ENCODE measurements at regions not wholly inside any gene's neighbourhood (a gene's known extent, or its start where the extent isn't known, plus 50 kb on each side); places are given as distances from the start of the nearest gene placed in this dataset.

DNA sequence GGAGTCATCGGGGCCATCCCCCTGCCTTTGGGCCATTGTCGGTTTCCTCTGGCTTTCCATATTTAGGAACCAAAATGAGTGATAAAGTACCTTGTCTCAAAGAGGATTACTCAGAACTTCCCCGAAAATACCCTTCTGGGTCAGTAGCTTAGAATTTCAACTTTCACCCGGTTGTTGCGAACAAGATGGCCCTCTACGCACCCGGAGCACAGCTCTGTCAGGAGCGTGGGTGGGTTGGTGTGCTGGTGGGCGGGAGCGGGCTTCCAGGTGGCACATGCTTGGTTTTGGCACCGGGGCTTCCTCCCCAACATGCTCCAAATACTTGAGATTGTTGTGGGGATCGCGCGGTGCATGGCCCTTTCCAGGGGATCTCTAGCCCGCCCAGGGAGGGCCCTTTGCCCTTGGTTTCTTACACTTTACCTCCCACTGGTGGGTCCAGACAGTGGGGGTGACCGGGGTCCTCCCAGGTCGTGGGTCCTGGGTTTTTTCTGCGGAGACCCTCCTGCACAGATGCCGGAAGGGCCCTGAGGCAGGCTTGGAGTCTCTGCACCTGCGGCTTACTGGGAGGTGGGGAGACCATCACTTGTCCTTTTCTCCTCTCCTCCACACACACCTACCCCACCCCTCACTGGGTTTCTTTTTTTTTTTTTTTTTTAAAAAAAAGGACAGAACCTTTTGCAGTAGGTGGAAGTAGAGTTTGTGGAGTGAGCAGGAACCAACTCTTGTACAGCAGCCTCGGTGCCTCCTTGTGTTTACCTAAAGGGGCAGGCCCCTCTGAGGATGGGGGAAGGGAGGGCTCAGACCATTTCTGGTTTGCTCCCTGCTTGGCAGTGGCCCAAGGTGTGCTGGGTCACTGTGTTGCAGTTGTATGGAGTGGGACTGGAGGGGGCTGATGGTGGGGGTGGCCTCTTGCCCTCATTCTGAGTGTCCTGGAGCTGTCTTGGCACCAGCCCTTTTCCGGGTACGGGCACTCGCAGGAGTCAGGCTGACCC lies 142.1 kb downstream of the SEC14L1 start:
- TF ChIP-seq, protein P1, sequence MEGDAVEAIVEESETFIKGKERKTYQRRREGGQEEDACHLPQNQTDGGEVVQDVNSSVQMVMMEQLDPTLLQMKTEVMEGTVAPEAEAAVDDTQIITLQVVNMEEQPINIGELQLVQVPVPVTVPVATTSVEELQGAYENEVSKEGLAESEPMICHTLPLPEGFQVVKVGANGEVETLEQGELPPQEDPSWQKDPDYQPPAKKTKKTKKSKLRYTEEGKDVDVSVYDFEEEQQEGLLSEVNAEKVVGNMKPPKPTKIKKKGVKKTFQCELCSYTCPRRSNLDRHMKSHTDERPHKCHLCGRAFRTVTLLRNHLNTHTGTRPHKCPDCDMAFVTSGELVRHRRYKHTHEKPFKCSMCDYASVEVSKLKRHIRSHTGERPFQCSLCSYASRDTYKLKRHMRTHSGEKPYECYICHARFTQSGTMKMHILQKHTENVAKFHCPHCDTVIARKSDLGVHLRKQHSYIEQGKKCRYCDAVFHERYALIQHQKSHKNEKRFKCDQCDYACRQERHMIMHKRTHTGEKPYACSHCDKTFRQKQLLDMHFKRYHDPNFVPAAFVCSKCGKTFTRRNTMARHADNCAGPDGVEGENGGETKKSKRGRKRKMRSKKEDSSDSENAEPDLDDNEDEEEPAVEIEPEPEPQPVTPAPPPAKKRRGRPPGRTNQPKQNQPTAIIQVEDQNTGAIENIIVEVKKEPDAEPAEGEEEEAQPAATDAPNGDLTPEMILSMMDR (conservative IDR thresholded peaks at IDR 0.05; ENCODE audit: low read depth, low read length), result no peak
- TF ChIP-seq EZH2phosphoT487 (IDR thresholded peaks at IDR 0.05; ENCODE audit: borderline replicate concordance, low read length) (no peak), EZH2 (IDR thresholded peaks at IDR 0.05; ENCODE audit: low read length, unreplicated experiment) (no peak)

Data from PC-3 (cell line).